22Rv1 (cell line): ENCODE measurements at regions not wholly inside any gene's neighbourhood (a gene's known extent, or its start where the extent isn't known, plus 50 kb on each side); places are given as distances from the start of the nearest gene placed in this dataset.

Experiments used
- H3K27ac ChIP-seq: fragments of 450-650 bp; 2 replicates; pipeline ENCODE4 v1.5.1; 2017
- CTCF ChIP-seq: fragments of 450-650 bp; IDR thresholded peaks from 2 replicates; pipeline ENCODE4 v1.5.1; 2017; ENCODE audit warnings: mild to moderate bottlenecking
- ZFX ChIP-seq: fragments of 450-650 bp; IDR thresholded peaks from 2 replicates; pipeline ENCODE4 v1.6.1; 2017; ENCODE audit warnings: antibody characterized with exemption, borderline replicate concordance

- H3K27ac ChIP-seq, result no peak overlapping the region
- TF ChIP-seq ZFX (no peak), CTCF (no peak)
Measured at GRCh38 chr12:66829660-66830325, 150.9 kb upstream of the GRIP1 start.

GRCh38 chr12:66831495-66831894 is 152.6 kb upstream of the GRIP1 start:
- TF ChIP-seq CTCF (no peak), ZFX (no peak)
- H3K27ac ChIP-seq, result no peak overlapping the region

GRCh38 chr12:66832997-66833396 is 154.1 kb upstream of the GRIP1 start:
- TF ChIP-seq CTCF (no peak), ZFX (no peak)
- no peak overlapping the region for H3K27ac ChIP-seq

- H3K27ac ChIP-seq, result no peak overlapping the region
- TF ChIP-seq ZFX, result no peak
- no peak for TF ChIP-seq CTCF
Measured at GRCh38 chr12:66836623-66837310, 157.9 kb upstream of the GRIP1 start.

GRCh38 chr12:66837311-66837627 is 158.4 kb upstream of the GRIP1 start:
- no peak for TF ChIP-seq CTCF
- no peak for TF ChIP-seq ZFX

GRCh38 chr12:66838366-66838765 is 159.5 kb upstream of the GRIP1 start:
- H3K27ac ChIP-seq, result no peak overlapping the region
- TF ChIP-seq ZFX, result no peak
- TF ChIP-seq CTCF, result no peak

More at GRCh38 chr12:66837311-66837627, 158.4 kb upstream of the GRIP1 start:
- H3K27ac ChIP-seq, result no peak overlapping the region

- TF ChIP-seq ZFX (no peak), CTCF (no peak)
- H3K27ac ChIP-seq, result no peak overlapping the region
Measured at GRCh38 chr12:66848967-66849366, 170.1 kb upstream of the GRIP1 start.
